GM23338 (cell line): ENCODE measurements at regions not wholly inside any gene's neighbourhood (a gene's known extent, or its start where the extent isn't known, plus 50 kb on each side); places are given as distances from the start of the nearest gene placed in this dataset.

Experiments
- ATAC-seq: fragments of 200-7000 bp; cut with Tn5 transposase; 3 replicates; pipeline ENCODE4 v1.9.1; 2020
- DNase-seq: peaks from one replicate; pipeline ENCODE4 v3.0.0-alpha.2; 2015; ENCODE audit warnings: low spot score
- H2AFZ ChIP-seq: fragments of 200-600 bp; sonication (generic); 2 replicates; pipeline ENCODE4 v1.8.0; 2016; ENCODE audit warnings: antibody characterized with exemption, mild to moderate bottlenecking, moderate library complexity
- H3F3A ChIP-seq: fragments of 200-600 bp; sonication (generic); replicated peaks from 2 replicates; pipeline ENCODE4 v1.8.0; 2017; ENCODE audit warnings: antibody characterized with exemption, mixed run types, low read depth
- H3K27ac ChIP-seq: fragments of 200-600 bp; sonication (generic); 2 replicates; pipeline ENCODE4 v1.6.1; 2016; ENCODE audit warnings: low read depth
- H3K27me3 ChIP-seq: fragments of 200-600 bp; sonication (generic); 2 replicates; pipeline ENCODE4 v1.8.0; 2016; ENCODE audit warnings: mild to moderate bottlenecking, mixed run types, moderate library complexity; ENCODE audit not compliant: insufficient read depth
- H3K36me3 ChIP-seq: fragments of 200-600 bp; sonication (generic); 2 replicates; pipeline ENCODE4 v1.8.0; 2016; ENCODE audit warnings: mild to moderate bottlenecking; ENCODE audit not compliant: insufficient read depth
- H3K4me1 ChIP-seq: fragments of 200-600 bp; sonication (generic); 2 replicates; pipeline ENCODE4 v1.8.0; 2016; ENCODE audit warnings: mild to moderate bottlenecking, moderate library complexity; ENCODE audit not compliant: insufficient read depth
- H3K4me2 ChIP-seq: fragments of 200-600 bp; sonication (generic); 2 replicates; pipeline ENCODE4 v1.7.1; 2017; ENCODE audit warnings: mixed run types
- H3K4me3 ChIP-seq: fragments of 200-600 bp; sonication (generic); 2 replicates; pipeline ENCODE4 v1.6.1; 2016; ENCODE audit warnings: mixed run types
- H3K79me2 ChIP-seq: fragments of 200-600 bp; sonication (generic); replicated peaks from 2 replicates; pipeline ENCODE4 v1.8.0; 2017; ENCODE audit warnings: mild to moderate bottlenecking; ENCODE audit not compliant: insufficient read depth
- H3K9me2 ChIP-seq: fragments of 200-600 bp; sonication (generic); 2 replicates; pipeline ENCODE4 v1.8.0; 2017; ENCODE audit not compliant: insufficient read depth
- H4K20me1 ChIP-seq: fragments of 200-600 bp; sonication (generic); replicated peaks from 2 replicates; pipeline ENCODE4 v1.8.0; 2017; ENCODE audit warnings: mild to moderate bottlenecking; ENCODE audit not compliant: insufficient read depth
- H3K27ac Mint-ChIP-seq: 2 replicates; pipeline ENCODE4 v1.8.0; 2020; ENCODE audit warnings: inconsistent platforms, mild to moderate bottlenecking, moderate library complexity, mixed read lengths
- H3K27me3 Mint-ChIP-seq: 3 replicates; pipeline ENCODE4 v1.8.0; 2022; ENCODE audit warnings: low read depth, mild to moderate bottlenecking, moderate library complexity, mixed read lengths, inconsistent platforms; ENCODE audit not compliant: insufficient read depth, poor library complexity
- H3K36me3 Mint-ChIP-seq: 3 replicates; pipeline ENCODE4 v1.8.0; 2021; ENCODE audit warnings: low read depth, mild to moderate bottlenecking, inconsistent platforms, moderate library complexity, mixed read lengths
- H3K4me1 Mint-ChIP-seq: 3 replicates; pipeline ENCODE4 v1.8.0; 2020; ENCODE audit warnings: mild to moderate bottlenecking, inconsistent platforms, mixed read lengths
- H3K4me3 Mint-ChIP-seq: 3 replicates; pipeline ENCODE4 v1.8.0; 2021; ENCODE audit warnings: moderate library complexity, mild to moderate bottlenecking, inconsistent platforms, mixed read lengths
- H3K9me3 Mint-ChIP-seq: 3 replicates; pipeline ENCODE4 v1.8.0; 2020; ENCODE audit warnings: moderate library complexity, mild to moderate bottlenecking, inconsistent platforms, mixed read lengths
- EZH2phosphoT487 ChIP-seq: fragments of 200-600 bp; sonication (generic); IDR thresholded peaks from one replicate; pipeline ENCODE4 v1.8.1; 2018; ENCODE audit warnings: antibody characterized with exemption; ENCODE audit not compliant: unreplicated experiment
- JUNB ChIP-seq: IDR thresholded peaks from one replicate; pipeline ENCODE4 v1.6.1; 2016; ENCODE audit warnings: antibody characterized with exemption; ENCODE audit not compliant: unreplicated experiment
- NANOG ChIP-seq: IDR thresholded peaks from 2 replicates; pipeline ENCODE4 v1.6.1; 2016; ENCODE audit warnings: antibody characterized with exemption, borderline replicate concordance
- STAT1 ChIP-seq: IDR thresholded peaks from one replicate; pipeline ENCODE4 v1.6.1; 2016; ENCODE audit warnings: antibody characterized with exemption; ENCODE audit not compliant: unreplicated experiment
- ZNF114 ChIP-seq: fragments of 250-450 bp; sonication (Bioruptor Pico); IDR thresholded peaks from 2 replicates; pipeline ENCODE4 v1.5.0; 2020; ENCODE audit warnings: mild to moderate bottlenecking, moderate library complexity
- ZNF331 ChIP-seq: fragments of 250-450 bp; sonication (Bioruptor Pico); IDR thresholded peaks from 2 replicates; pipeline ENCODE4 v1.5.0; 2020; ENCODE audit warnings: low read depth, mild to moderate bottlenecking, moderate library complexity
- TF ChIP-seq, protein P1 (sequence below): fragments of 250-450 bp; sonication (Bioruptor Pico); IDR thresholded peaks from 2 replicates; pipeline ENCODE4 v1.5.0; 2020; ENCODE audit warnings: mild to moderate bottlenecking, moderate library complexity
- TF ChIP-seq, protein P2 (sequence below), 2 experiments: fragments of 200-600 bp in 1 of 2; sonication (generic) in 1 of 2; conservative IDR thresholded peaks; 2 replicates each; pipeline versions ENCODE4 v1.5.1 to v1.6.1; 2016 to 2017; ENCODE audit warnings: antibody characterized with exemption in 2 of 2, low read depth in 2 of 2, mild to moderate bottlenecking in 2 of 2, moderate library complexity in 1 of 2
- TF ChIP-seq, protein P3 (sequence below): IDR thresholded peaks from one replicate; pipeline ENCODE4 v1.6.1; 2018; ENCODE audit warnings: antibody characterized with exemption; ENCODE audit not compliant: unreplicated experiment

DNA sequence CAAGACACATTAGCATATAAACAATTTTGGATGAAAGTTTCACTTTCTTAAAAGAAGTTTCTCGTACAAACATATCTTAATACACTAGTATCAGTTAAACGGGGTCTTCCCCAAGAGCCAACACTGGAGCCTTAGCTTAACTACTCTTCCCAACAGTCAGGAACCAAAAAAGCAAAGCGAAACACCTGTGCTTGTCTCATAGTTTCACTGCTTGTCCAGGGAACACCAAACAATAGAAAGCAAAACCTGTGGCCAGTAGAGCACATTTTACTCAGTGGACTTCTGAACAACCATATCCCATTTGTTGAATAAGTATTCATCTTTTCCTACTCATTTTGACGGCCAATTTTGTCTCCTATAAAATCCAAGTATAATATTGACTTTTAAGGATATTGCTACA, 391.4 kb downstream of the ELAVL2 start (continued):
- TF ChIP-seq, protein P1, sequence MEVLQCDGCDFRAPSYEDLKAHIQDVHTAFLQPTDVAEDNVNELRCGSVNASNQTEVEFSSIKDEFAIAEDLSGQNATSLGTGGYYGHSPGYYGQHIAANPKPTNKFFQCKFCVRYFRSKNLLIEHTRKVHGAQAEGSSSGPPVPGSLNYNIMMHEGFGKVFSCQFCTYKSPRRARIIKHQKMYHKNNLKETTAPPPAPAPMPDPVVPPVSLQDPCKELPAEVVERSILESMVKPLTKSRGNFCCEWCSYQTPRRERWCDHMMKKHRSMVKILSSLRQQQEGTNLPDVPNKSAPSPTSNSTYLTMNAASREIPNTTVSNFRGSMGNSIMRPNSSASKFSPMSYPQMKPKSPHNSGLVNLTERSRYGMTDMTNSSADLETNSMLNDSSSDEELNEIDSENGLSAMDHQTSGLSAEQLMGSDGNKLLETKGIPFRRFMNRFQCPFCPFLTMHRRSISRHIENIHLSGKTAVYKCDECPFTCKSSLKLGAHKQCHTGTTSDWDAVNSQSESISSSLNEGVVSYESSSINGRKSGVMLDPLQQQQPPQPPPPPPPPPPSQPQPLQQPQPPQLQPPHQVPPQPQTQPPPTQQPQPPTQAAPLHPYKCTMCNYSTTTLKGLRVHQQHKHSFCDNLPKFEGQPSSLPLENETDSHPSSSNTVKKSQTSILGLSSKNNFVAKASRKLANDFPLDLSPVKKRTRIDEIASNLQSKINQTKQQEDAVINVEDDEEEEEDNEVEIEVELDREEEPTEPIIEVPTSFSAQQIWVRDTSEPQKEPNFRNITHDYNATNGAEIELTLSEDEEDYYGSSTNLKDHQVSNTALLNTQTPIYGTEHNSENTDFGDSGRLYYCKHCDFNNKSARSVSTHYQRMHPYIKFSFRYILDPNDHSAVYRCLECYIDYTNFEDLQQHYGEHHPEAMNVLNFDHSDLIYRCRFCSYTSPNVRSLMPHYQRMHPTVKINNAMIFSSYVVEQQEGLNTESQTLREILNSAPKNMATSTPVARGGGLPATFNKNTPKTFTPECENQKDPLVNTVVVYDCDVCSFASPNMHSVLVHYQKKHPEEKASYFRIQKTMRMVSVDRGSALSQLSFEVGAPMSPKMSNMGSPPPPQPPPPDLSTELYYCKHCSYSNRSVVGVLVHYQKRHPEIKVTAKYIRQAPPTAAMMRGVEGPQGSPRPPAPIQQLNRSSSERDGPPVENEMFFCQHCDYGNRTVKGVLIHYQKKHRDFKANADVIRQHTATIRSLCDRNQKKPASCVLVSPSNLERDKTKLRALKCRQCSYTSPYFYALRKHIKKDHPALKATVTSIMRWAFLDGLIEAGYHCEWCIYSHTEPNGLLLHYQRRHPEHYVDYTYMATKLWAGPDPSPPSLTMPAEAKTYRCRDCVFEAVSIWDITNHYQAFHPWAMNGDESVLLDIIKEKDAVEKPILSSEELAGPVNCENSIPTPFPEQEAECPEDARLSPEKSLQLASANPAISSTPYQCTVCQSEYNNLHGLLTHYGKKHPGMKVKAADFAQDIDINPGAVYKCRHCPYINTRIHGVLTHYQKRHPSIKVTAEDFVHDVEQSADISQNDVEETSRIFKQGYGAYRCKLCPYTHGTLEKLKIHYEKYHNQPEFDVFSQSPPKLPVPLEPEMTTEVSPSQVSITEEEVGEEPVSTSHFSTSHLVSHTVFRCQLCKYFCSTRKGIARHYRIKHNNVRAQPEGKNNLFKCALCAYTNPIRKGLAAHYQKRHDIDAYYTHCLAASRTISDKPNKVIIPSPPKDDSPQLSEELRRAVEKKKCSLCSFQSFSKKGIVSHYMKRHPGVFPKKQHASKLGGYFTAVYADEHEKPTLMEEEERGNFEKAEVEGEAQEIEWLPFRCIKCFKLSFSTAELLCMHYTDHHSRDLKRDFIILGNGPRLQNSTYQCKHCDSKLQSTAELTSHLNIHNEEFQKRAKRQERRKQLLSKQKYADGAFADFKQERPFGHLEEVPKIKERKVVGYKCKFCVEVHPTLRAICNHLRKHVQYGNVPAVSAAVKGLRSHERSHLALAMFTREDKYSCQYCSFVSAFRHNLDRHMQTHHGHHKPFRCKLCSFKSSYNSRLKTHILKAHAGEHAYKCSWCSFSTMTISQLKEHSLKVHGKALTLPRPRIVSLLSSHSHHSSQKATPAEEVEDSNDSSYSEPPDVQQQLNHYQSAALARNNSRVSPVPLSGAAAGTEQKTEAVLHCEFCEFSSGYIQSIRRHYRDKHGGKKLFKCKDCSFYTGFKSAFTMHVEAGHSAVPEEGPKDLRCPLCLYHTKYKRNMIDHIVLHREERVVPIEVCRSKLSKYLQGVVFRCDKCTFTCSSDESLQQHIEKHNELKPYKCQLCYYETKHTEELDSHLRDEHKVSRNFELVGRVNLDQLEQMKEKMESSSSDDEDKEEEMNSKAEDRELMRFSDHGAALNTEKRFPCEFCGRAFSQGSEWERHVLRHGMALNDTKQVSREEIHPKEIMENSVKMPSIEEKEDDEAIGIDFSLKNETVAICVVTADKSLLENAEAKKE (CRISPR knock-in tag) = no peak
- TF ChIP-seq, protein P2, sequence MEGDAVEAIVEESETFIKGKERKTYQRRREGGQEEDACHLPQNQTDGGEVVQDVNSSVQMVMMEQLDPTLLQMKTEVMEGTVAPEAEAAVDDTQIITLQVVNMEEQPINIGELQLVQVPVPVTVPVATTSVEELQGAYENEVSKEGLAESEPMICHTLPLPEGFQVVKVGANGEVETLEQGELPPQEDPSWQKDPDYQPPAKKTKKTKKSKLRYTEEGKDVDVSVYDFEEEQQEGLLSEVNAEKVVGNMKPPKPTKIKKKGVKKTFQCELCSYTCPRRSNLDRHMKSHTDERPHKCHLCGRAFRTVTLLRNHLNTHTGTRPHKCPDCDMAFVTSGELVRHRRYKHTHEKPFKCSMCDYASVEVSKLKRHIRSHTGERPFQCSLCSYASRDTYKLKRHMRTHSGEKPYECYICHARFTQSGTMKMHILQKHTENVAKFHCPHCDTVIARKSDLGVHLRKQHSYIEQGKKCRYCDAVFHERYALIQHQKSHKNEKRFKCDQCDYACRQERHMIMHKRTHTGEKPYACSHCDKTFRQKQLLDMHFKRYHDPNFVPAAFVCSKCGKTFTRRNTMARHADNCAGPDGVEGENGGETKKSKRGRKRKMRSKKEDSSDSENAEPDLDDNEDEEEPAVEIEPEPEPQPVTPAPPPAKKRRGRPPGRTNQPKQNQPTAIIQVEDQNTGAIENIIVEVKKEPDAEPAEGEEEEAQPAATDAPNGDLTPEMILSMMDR (conservative IDR thresholded peaks at IDR 0.05; ENCODE audit: low read depth in 2 of 2) = no peak
- TF ChIP-seq ZNF114 (CRISPR knock-in tag) = no peak
- no peak for TF ChIP-seq EZH2phosphoT487

DNA sequence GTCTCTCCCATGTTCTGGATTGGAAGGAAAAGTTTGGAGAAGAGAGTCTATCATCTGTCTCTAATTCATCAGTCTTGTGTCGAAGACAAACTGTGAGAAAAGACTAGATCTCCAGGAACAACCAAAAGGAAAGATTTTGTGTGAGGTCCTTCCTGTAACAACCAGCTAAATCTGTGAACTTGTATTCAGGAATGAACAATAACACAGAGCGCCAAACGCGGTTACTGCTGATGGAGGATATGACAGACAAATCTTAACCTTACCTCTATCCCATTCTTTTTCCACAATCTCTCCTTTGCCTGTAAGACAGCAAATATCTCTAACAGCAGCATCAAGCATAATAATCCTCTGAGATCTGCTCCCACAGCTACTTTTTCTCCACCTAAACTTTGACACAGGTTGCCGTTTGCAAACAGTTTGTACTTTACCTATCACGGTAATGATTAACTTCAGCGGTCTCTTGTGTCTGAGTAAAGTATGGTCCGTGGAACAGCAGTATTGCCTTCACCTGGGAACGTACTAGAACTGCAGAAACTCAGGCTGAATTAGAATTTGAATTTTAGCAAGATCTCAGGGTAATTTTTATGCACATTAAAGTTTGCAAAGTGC, 387.6 kb downstream of the ELAVL2 start:
- Mint-ChIP-seq H3K36me3 (no peaks in the 10 kb centered on the region), H3K27ac (no peak overlapping the region), H3K27me3 (no peaks in the 10 kb centered on the region), H3K4me1 (peaks cover 6% of the 10 kb centered on the region; the same call in 1 of the 3 replicates), H3K9me3 (no peaks in the 10 kb centered on the region; the same call in 2 of the 3 replicates), H3K4me3 (no peak overlapping the region)
- Histone ChIP-seq H3K9me2 (peaks cover 6% of the 10 kb centered on the region; the same call in 1 of the 2 replicates), H3K4me2 (no peak overlapping the region), H3K4me1 (no peaks in the 10 kb centered on the region), H3K27ac (no peak overlapping the region), H3K79me2 (no peaks in the 10 kb centered on the region), H3K27me3 (no peaks in the 10 kb centered on the region), H3K36me3 (no peaks in the 10 kb centered on the region), H4K20me1 (no peaks in the 10 kb centered on the region), H3K4me3 (no peak overlapping the region), H2AFZ (0 out of 2 replicates have a peak overlapping the region, but pooled peaks have one; percentile 9), H3F3A (no peaks in the 10 kb centered on the region)
- DNase-seq = no peak
- ATAC-seq = no peak
- TF ChIP-seq, protein P3, sequence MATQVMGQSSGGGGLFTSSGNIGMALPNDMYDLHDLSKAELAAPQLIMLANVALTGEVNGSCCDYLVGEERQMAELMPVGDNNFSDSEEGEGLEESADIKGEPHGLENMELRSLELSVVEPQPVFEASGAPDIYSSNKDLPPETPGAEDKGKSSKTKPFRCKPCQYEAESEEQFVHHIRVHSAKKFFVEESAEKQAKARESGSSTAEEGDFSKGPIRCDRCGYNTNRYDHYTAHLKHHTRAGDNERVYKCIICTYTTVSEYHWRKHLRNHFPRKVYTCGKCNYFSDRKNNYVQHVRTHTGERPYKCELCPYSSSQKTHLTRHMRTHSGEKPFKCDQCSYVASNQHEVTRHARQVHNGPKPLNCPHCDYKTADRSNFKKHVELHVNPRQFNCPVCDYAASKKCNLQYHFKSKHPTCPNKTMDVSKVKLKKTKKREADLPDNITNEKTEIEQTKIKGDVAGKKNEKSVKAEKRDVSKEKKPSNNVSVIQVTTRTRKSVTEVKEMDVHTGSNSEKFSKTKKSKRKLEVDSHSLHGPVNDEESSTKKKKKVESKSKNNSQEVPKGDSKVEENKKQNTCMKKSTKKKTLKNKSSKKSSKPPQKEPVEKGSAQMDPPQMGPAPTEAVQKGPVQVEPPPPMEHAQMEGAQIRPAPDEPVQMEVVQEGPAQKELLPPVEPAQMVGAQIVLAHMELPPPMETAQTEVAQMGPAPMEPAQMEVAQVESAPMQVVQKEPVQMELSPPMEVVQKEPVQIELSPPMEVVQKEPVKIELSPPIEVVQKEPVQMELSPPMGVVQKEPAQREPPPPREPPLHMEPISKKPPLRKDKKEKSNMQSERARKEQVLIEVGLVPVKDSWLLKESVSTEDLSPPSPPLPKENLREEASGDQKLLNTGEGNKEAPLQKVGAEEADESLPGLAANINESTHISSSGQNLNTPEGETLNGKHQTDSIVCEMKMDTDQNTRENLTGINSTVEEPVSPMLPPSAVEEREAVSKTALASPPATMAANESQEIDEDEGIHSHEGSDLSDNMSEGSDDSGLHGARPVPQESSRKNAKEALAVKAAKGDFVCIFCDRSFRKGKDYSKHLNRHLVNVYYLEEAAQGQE = no peak
- TF ChIP-seq STAT1 = no peak
- TF ChIP-seq, protein P2 (conservative IDR thresholded peaks at IDR 0.05; ENCODE audit: low read depth in 2 of 2) = no peak
- TF ChIP-seq NANOG = no peak
- no peak for TF ChIP-seq ZNF114 (CRISPR knock-in tag)
- TF ChIP-seq EZH2phosphoT487 = no peak
- no peak for TF ChIP-seq ZNF331 (CRISPR knock-in tag)
- no peak for TF ChIP-seq JUNB
